NCI-H128 (cell line): ENCODE measurements at regions not wholly inside any gene's neighbourhood (a gene's known extent, or its start where the extent isn't known, plus 50 kb on each side); places are given as distances from the start of the nearest gene placed in this dataset.
"Not testable (repeated sequence)": the region's sequence is repeated elsewhere in the genome, so short reads cannot be mapped to it uniquely, and the experiment has no call there.

Source experiments
- DNase-seq: peaks from one replicate; lab custom pipeline; 2025; ENCODE audit not compliant: unreplicated experiment; lab: John Stamatoyannopoulos, UW

DNA sequence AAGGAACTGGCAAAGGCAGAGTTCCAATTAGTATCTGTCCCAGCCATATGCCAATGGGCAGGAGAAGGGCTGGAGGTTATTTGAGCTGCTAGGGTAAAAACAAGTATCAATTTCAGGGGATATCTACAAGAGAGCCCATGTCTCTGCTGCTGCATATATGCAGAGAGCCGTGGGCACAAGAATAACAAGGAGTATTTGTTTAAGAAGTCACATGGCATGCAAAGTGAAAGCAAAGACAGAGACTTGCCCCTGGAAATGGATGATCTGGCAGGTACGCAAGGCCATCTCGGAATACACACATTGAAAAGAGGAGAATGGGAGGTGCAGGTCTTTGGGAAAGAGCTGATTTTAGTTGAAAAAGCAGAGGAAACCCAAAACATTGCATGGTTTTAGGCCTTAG, 170.6 kb downstream of the EVA1A start:
- no peak for DNase-seq

DNA sequence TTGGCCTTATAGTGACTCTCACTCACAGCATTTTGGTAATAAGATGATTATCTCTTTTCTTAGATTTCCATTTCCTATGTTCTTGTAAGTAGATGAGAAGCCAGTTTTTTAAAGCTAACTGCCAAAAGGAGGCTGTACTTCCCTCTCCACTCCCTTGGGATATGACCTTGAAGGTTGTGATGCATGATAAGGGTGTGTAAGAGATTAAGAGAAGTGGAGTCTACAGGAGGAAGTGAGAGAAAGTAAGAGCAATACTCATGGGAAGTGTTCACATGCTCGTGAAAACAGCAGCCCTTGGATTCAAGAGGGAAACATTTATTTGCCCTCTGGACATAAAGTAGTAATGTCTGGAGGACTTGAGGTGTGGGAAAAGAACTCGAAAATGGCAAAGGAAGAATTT, 171.5 kb downstream of the EVA1A start:
- no peak for DNase-seq

GRCh38 chr2:75381032-75381431, 179.7 kb downstream of the EVA1A start:
- no peak for DNase-seq

- DNase-seq, result no peak
Observed at GRCh38 chr2:75379476-75380210, 180.3 kb upstream of the TACR1 start.

- peak; percentile 7 for DNase-seq
Observed at GRCh38 chr2:75375646-75376582, 176.6 kb upstream of the TACR1 start.

DNA sequence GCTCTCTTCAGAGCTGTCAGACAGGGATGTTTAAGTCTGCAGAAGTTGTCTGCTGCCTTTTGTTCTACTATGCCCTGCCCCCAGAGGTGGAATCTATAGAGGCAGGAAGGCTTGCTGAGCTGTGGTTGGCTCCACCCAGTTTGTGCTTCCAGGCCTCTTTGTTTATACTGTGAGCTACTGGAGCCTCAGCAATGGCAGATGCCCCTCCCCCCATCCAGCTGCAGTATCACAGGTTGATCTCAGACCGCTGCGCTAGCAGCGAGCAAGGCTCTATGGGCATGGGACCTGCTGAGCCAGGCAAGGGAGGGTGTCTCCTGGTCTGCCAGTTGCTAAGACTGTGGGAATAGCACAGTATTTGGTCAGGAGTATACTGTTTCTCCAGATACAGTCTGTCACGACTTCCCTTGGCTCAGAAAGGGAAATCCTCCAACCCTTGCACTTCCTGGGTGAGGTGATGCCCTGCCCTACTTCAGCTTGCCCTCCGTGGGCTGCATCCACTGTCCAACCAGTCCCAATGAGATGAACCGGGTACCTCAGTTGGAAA, 175.2 kb upstream of the TACR1 start:
- not testable (repeated sequence) for DNase-seq

DNA sequence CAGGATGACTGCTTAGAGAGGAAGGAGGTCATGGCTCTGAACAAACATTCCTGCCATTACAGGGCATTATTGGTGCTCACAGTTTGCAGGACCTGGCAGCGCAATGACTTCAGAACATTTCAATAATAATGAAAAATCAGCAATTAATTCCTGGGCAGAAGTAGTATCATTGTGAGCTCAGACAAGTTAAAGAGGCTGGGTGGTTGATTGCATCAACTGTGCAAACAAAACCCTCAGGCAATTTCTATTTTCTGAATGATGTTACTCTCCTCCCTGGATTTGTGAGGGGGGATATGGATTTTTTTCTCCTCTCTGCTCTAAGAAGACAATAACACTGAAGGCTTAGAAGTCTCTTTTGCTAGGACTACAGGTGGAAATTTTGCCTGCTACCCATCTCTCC, 168.1 kb upstream of the TACR1 start:
- DNase-seq, result no peak

GRCh38 chr2:75361486-75361885, 162.2 kb upstream of the TACR1 start:
- DNase-seq, result no peak

DNA sequence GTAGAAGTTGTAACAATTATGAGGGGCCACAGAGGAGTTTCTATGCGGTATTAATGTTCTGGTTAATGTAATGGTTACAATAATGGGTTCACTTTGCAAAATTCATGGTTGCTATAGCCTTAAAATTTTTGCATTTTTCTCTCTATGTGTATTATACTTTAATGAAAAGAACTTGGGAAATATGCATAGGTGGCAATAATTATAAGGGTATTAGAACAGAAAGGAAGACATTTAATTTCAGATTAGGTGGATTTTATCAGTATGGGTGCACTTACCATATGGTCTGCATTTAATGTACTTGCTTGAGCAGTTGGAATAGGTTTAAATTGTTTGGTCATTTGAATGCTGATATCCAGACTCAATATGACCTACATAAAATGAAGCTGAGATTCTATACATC, 161.6 kb upstream of the TACR1 start:
- no peak for DNase-seq

- DNase-seq, result no peak
Observed at GRCh38 chr2:75356865-75357264, 157.5 kb upstream of the TACR1 start.

- DNase-seq, result no peak
Observed at GRCh38 chr2:75353131-75353530, 153.8 kb upstream of the TACR1 start.

DNA sequence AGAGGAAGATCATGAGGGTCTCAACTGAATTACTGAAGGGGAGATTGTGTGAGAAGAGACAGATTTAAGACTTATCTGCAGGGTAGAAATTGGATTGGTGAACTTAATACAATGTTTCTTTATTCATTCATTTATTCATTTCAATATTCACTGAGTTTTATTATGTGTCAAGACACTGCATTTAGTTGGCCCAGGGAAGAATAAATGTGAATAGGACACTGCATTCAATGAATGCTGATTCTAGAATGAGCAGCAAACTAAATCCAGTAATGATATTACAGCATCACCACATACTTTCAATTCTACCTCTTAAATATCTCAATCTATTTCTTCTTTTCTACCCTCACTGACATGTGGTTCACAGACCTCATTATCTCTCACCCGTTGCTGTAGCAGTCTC, 149.0 kb upstream of the TACR1 start:
- no peak for DNase-seq

- DNase-seq, result no peak
Observed at GRCh38 chr2:75344146-75344545, 144.8 kb upstream of the TACR1 start.

DNA sequence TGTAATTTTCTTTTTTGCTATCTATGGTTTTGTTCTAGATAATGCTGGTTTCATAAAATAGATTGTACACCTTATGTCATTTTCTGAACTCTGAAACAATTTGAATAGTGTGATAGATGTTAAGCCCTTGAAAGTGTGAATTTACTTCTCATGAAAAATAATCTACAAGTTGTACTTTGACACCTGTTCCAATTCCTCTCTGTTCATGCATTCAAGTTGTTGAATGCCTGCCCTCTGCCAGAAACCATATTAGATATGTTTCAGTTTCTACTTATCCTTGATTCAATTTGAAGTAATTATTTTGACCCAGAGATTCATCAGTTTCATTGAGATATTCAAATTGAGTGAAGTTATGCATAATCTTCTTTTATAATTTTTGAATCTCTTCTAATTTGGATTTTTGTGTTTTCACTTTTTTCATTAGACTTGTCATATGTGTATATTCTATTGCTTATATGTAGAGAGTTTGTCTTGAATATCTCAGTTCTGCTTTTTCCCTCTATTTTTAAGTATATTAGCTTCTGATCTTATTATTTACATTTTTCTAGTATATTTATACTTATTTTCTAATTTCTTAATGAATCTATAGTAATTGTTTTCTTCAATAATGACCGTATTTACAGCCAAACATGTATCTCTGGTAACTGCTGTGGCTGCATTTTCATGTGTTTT, 143.3 kb upstream of the TACR1 start:
- no peak for DNase-seq

- peak; percentile 1 for DNase-seq
Observed at GRCh38 chr2:75340560-75340959, 141.2 kb upstream of the TACR1 start.

DNA sequence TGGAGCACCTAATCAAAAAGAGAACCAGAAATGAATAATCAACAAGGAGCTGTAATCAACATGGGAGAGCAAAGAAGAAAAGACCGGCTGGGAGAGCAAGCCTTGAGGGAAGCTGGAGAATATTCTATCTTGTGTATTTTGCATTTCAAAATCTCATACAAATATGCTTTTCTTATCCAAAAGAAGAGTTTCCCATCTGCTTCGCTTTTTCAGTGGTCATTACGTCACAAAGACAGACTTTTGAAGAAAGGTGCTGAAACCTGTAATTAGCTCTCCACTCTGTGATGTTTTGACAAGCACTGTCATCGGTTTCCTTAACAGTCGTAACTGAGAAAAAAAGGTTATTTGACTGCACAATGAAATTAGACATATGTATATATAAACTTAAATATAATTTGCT, 139.1 kb upstream of the TACR1 start:
- no peak for DNase-seq

DNA sequence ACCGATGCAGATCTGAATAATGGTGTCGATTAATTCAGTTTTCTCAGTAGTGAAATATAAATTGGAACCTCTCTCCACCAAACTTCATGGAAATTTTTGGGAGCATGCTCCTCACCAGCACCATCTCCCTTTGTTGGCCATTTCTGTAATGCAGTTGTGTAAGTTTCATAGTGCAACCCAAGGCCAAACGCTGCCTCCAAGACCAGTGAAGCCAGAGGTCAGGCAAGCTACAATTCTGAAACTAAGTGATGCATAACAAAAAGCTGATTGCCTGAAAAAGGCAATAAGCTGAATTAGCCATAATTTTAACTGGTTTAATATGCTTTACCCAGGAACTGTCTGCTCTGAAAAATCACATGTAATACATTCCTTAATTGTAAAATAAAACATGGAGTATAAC, 138.3 kb upstream of the TACR1 start:
- no peak for DNase-seq

GRCh38 chr2:75337016-75337415, 137.7 kb upstream of the TACR1 start:
- DNase-seq, result no peak

DNA sequence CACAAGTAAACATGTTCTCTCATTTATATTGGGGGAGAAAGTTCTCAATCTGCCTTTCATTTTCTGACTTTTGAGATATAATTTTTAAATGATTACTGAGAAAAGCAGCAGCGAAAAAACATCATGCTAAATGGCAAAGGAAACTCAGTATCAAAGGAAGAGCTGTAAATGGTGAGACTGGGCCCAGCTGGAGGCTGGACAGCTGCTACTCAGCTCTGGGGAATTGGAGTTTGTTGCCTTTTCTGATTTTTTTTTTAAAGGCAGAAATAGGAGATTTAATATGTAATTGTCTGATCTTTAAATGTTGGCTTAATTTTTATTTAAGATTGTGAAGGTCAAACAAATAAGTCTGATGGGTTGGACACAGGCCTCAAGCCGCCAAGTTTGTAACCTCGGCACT, 137.1 kb upstream of the TACR1 start:
- no peak for DNase-seq

DNA sequence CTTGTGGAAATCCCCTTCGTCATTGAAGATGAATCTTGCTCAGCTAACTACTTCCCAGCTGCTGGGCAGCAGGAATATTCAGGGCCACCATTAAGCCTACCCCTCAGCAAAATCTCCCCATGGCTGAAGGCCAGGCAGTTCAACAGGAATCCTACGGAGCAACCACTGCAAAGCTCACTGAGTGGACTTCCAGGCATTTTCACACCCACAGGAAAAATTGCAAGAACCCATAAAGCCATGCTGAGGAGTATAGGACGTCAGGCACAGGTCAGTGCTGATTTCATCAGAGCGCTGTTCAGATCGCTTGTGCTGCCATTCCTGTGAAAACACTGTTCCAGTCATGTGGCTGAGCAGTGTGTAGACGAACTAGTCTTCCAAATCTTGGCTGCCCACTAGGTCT, 134.8 kb upstream of the TACR1 start:
- no peak for DNase-seq

DNA sequence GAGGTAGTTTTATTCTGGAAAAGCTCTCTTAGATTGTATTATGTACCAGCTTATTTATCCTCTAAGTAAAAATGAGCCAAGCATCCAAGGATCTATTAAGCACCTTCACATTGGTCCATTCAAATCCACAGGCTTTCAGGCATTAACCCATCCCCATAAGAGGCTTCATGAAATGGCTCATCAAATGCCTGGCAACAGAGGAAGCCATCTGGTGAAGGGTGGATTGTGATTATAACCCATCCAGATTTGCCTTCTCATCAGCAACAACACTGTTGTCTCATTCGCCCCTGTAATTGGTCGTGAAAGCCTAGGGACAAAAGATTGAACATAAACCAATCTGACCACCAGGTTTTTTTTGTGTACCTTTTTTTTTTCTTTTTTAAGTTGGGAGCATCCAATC, 134.3 kb upstream of the TACR1 start:
- DNase-seq, result no peak

DNA sequence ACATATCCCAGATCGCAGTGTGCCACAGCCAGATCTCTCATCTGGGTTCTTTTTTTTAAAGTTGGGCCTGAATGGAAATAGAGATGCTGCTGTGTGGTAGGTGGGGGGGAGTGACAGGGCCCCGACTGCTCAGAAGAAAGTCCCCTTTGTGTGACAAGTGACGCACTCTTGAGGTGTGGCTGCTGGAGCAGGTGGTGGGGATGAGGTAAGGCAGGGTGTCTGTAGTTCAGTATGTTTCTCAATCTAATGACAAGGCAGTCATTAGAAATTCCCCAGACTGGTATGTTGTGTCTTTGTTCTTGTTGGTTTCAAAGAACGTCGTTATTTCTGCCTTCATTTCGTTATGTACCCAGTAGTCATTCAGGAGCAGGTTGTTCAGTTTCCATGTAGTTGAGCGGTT, 128.8 kb upstream of the TACR1 start:
- DNase-seq, result no peak
